ENCODE measurements at regions not wholly inside any gene's neighbourhood (a gene's known extent, or its start where the extent isn't known, plus 50 kb on each side); places are given as distances from the start of the nearest gene placed in this dataset.

GRCh38 chr15:72887376-72887775 is 103.8 kb upstream of the ADPGK start:
- intact Hi-C loops (cut with DNase I): no loop called here
- no peak for DNase-seq (ENCODE audit: low spot score)

DNA sequence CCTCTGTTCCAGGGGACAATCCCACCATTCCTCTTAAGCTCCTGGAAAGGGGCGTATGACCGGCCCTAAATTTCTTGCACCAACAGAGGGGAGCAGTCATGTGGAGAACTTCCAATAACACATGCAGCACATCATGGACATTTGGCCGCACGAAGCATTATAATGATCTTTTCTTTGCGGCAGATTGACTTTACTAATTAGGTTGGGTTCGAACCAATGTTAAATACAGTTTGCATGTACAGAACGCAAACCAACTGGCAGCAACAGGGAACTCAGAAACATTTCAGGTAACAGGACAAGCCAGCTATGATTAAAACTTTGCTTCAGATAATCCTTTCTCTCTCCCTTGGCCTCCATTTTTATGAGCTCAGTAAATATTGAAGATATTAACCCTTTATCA is 100.8 kb upstream of the ADPGK start:
- DNase-seq (ENCODE audit: low spot score): no peak
- intact Hi-C loops (cut with DNase I): no loop called here

- intact Hi-C loops (cut with DNase I): no loop called here
- DNase-seq (ENCODE audit: low spot score): peak; percentile 26
Observed at GRCh38 chr15:72873379-72874233, 90.0 kb upstream of the ADPGK start.

DNA sequence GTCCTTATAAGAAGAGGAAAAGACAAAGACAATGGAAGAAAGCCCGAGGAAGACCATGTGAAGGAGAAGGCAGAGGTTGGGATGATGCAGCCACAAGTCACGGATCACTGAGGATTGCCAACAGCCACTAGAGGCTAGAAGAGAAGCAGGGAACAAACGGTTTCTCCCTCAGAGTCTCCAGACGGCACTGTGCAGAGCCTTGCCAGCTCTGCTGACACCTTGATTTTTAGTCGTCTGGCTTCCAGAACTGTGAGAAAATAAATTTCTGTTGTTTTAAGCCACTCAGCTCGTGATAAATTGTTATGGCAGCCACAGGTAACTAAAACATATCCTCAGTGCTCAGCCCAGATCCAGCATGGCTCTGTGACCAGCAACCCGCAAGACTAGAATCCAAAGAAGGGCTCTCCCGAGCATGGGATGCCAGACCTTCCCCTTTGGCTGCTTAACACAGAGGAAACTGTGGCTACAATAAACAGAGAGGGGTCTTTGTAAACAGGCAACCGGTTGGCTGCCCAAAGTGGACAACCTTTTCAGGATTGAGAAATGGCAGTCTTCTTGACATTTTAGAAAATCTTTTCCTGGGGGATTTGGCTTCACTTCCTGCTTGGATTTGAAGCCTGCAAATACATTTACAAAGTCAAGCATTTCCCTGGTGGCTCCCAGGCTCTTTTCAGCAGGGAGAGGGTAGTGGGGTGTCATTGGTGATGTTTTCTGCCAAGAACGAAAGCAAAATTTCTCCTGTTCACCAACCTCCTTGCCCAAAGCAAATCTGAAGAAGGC is 88.7 kb upstream of the ADPGK start:
- peak; percentile 50 for DNase-seq (ENCODE audit: low spot score)
- intact Hi-C loops (cut with DNase I): no loop called here

GRCh38 chr15:72866866-72867616 is 83.5 kb upstream of the ADPGK start:
- intact Hi-C loops (cut with DNase I): no loop called here
- peak; percentile 47 for DNase-seq (ENCODE audit: low spot score)

DNA sequence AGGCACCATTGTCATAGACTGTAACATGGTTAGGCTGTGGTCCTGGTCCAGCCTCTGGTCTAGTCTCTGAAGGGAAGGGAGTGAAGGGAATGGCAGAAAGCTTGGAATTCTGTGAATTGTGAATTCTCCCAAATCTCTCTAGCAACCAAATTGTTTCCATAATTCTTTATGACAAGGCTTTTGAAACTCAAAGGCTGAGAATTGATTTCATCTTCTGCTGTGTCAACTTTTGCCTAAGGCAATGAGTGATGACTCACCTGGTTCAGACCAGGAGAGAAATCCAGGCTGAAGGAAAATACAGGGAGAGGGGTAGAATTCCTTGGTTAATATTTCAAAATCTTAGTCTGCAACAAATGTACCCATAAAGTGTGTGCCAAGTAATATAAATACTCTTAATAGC is 82.6 kb upstream of the ADPGK start:
- intact Hi-C loops (cut with DNase I): no loop called here

GRCh38 chr15:72865486-72865885 is 81.9 kb upstream of the ADPGK start:
- peak; percentile 71 for DNase-seq (ENCODE audit: low spot score)
- intact Hi-C loops (cut with DNase I): no loop called here

More for the DNA sequence above, 82.6 kb upstream of the ADPGK start:
- no peak for DNase-seq (ENCODE audit: low spot score)

DNA sequence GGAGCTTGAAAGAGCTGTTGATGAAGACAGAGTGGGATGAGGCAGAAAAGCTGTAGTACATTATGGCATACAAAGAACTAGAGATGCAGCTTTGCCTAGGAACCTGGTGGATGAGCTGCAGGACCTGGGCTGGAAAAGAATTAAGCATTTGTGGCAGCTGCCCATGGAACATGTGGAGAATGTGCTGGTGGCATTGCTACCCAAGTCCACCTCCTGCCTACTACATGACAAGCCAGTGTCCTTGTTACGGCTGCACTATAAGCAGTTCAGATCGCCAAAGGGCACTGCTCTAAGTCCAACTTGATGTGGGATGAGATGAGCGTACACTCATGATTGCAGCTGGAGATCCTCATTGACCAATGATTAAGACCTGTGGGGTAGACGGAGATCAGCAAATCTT is 81.1 kb upstream of the ADPGK start:
- DNase-seq (ENCODE audit: low spot score): peak; percentile 20

GRCh38 chr15:72861354-72861910 is 77.9 kb upstream of the ADPGK start:
- no peak for DNase-seq (ENCODE audit: low spot score)
- intact Hi-C loops (cut with DNase I): no loop called here

More for the DNA sequence above, 81.1 kb upstream of the ADPGK start:
- intact Hi-C loops (cut with DNase I): no loop called here

DNA sequence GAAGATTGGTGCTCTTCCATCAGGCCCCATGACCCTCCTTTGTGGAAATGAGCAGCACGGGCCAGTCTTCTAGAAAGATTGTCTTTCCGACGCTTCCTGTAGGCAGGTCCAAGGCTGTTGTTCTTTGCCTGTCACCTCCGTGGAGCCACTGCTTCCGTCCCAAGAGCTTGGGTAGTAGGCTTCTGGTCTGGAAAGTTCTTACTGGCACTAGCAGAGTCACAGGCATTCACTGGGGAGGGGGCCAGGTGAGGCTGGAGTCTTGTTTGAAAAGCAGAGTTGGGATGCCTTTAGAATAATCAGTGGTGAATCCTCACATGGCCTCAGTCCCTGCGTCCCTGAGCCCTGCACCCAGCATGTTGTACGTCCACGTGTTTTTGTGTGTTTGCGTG is 76.2 kb upstream of the ADPGK start:
- intact Hi-C loops (cut with DNase I): no loop called here
- DNase-seq (ENCODE audit: low spot score): no peak

DNA sequence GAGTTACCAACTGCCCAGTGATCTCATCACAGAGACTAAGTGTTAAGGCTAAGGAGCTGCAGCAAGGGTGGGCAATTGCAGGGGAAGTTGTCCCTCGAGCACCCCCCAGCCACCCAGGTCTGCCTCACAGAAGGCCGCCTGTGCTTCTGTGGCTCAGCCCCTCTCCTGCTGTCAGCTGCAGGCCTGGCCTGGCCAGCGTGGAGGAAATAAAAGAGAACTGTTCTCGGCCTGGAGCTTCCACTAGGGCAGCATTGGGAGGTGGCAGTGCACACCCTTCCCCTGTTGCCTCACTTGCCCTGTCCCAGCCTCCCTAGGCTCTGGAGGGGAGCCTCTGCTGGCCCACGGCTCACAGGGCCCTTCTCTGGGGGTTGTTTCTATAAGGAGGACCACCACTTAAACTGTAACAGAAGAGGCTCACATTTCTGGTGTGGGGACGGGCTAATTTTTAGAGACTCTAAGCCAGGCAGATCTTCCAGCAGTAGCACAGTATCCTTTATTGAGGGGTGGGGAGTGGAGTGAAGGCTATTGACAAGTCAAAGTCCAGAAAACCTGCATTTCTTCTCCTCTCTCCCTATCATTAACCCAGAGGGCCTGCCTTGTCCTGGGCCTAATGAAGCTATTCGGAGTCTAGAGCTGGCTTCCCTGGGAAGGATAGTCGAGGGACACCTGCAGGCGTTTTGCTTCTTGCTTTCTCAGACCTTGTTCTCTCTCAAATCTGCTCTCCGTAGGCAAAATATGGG is 75.6 kb upstream of the ADPGK start:
- no peak for DNase-seq (ENCODE audit: low spot score)
- intact Hi-C loops (cut with DNase I): no loop called here

- intact Hi-C loops (cut with DNase I): no loop called here
- no peak for DNase-seq (ENCODE audit: low spot score)
Observed at GRCh38 chr15:72858205-72858604, 74.6 kb upstream of the ADPGK start.

DNA sequence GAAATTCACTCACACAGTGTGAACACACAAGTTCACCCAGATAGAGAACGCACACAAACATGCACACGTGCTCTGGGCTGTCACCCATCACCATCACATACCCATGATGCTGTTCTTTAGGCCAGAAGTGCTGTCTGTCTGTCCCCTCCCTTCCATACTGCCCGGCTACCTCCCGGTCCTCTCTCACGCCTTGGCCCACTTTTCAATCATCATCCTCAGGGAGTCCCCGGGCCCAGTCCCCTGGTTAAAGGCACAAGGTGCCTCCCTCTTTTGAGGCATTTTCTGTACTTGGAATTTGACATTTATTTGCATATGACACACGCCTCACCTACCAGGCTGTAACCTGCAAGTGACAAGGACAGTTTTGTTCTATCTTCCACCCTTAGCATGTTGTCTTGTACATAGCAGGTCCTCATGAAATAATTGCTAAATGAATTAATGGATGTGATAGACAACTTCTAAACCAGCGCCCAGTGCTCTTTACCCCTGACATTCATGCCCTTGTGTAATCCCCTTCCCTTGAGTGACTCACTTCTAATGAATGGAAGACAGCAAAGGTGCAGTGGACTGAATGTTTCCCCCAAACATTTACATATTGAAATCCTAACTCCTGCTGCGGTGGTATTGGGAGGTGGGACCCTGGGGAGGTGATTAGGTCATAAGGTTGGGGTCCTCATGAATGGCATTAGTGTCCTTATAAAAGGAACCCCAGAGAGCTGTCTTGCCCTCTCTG is 73.9 kb upstream of the ADPGK start:
- intact Hi-C loops (cut with DNase I): no loop called here

DNA sequence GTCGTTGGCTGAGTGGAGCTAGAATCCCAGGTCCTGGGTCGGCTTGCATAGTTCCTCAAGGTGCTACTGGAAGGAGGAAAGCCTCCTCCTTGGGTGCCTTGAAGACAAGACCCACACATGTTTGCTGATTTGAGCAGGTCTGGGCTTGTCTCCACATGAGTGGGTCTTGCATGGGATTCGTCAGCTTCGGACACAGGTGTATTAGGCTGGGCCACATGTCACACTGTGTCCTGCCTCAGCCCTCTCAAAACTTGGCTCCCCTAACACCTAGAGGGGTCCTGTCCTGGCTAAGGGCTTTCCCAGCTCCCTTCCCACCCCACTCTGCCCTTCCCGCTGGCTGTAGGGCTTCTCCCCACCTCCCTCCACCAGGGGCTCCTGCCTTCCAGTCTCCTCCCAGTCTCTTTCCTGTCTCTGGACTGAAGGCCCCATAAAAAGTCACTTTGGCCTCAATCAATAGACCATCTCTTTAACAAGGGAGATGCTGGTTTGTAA is 73.0 kb upstream of the ADPGK start:
- DNase-seq (ENCODE audit: low spot score): no peak
- intact Hi-C loops (cut with DNase I): no loop called here

More for the DNA sequence above, 73.9 kb upstream of the ADPGK start:
- no peak for DNase-seq (ENCODE audit: low spot score)

DNA sequence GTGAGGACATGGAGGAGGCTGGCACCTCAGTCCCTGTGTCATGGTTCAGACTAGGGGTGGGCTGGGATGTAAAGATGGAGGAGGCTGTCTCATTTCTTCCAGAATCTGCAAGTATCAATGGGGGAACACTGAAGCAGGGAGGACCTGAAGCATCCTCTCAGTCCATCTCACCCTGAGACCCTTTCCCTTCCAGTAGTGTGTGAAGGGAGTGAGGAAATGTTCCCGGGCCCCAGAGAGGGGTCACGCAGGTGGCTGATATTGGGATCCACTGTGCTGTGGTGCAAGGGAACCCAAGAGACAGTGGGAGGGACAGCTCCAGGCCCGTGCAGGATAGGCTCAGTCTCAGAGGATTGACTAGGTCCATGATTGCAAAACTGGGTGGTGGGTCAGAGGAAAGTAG is 72.2 kb upstream of the ADPGK start:
- intact Hi-C loops (cut with DNase I): no loop called here
- DNase-seq (ENCODE audit: low spot score): no peak

DNA sequence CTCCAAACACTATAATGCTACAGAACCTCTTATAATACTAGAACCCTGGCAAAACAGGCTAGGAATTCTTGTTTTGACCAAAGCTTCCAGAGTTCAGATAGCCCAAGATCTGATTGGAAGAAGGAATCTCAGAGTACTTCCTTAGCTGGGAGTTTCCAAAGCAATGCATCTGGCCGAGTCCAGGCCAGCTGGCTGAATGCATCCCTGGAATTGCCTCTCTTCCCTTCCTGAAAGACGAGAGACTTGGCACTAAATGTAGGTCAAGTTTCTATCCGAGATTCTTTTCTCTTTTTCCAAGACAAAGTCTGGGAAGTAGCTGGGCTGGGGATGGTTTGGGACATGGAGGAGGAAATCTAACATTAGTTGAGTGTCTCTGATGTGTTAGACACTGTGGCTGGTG is 68.7 kb upstream of the ADPGK start:
- intact Hi-C loops (cut with DNase I): no loop called here
- DNase-seq (ENCODE audit: low spot score): no peak

GRCh38 chr15:72851586-72851985 is 68.0 kb upstream of the ADPGK start:
- intact Hi-C loops (cut with DNase I): no loop called here

GRCh38 chr15:72850833-72851232 is 67.3 kb upstream of the ADPGK start:
- DNase-seq (ENCODE audit: low spot score): no peak
- intact Hi-C loops (cut with DNase I): no loop called here

More at GRCh38 chr15:72851586-72851985, 68.0 kb upstream of the ADPGK start:
- DNase-seq (ENCODE audit: low spot score): no peak
